Epithelial cell of proximal tubule (primary cell): ENCODE measurements at regions not wholly inside any gene's neighbourhood (a gene's known extent, or its start where the extent isn't known, plus 50 kb on each side); places are given as distances from the start of the nearest gene placed in this dataset.
A peak's percentile ranks its signal among the peaks of the same experiment; 100 is the strongest.

Experiments
- DNase-seq: peaks from one replicate; pipeline ENCODE4 v3.0.0-alpha.2; 2011; ENCODE audit warnings: low read depth
- H3K4me3 ChIP-seq: 2 replicates; pipeline ENCODE4 v1.5.1; 2011; ENCODE audit warnings: low read depth, mild to moderate bottlenecking, low read length
- TF ChIP-seq, protein P1 (sequence below): conservative IDR thresholded peaks from 2 replicates; pipeline ENCODE4 v1.5.1; 2012; ENCODE audit warnings: low read depth, mild to moderate bottlenecking, low read length

DNA sequence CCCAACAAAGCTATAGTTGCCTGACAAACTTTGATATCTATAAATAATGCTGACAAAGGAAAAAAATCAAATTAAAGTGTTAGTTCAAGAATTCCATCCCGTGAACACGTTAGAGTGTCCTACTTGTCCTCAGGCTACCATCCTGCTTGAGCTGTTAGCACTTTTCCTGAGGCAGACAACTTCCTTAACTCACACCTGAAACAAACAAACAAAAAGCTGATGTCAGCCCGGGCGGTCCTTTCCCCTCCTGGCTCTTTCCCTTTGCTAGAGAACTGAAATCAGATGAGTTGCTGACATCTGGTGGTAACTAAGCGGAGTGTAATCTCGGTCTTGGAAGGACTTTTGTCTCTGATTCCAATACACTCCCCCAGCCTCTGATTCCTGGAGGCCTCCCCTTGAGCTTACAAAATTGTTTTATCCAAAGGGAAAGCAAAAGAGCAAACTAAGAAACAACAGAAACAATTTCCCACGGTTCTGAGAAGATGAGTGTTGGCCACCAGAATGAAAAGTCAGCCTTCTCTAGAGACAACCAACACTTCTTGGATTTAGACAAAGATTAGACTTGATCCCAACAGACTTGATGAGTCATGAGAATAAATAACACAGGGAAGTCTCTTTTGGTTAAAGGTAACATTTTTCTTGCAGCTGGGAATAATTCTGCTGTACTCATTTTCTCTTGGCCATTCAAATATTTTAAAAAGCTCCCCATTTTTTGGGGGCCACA is 135.4 kb downstream of the PROX1 start:
- DNase-seq = peak; percentile 12
- TF ChIP-seq, protein P1, sequence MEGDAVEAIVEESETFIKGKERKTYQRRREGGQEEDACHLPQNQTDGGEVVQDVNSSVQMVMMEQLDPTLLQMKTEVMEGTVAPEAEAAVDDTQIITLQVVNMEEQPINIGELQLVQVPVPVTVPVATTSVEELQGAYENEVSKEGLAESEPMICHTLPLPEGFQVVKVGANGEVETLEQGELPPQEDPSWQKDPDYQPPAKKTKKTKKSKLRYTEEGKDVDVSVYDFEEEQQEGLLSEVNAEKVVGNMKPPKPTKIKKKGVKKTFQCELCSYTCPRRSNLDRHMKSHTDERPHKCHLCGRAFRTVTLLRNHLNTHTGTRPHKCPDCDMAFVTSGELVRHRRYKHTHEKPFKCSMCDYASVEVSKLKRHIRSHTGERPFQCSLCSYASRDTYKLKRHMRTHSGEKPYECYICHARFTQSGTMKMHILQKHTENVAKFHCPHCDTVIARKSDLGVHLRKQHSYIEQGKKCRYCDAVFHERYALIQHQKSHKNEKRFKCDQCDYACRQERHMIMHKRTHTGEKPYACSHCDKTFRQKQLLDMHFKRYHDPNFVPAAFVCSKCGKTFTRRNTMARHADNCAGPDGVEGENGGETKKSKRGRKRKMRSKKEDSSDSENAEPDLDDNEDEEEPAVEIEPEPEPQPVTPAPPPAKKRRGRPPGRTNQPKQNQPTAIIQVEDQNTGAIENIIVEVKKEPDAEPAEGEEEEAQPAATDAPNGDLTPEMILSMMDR = peak; percentile 76
- no peak overlapping the region for H3K4me3 ChIP-seq

DNA sequence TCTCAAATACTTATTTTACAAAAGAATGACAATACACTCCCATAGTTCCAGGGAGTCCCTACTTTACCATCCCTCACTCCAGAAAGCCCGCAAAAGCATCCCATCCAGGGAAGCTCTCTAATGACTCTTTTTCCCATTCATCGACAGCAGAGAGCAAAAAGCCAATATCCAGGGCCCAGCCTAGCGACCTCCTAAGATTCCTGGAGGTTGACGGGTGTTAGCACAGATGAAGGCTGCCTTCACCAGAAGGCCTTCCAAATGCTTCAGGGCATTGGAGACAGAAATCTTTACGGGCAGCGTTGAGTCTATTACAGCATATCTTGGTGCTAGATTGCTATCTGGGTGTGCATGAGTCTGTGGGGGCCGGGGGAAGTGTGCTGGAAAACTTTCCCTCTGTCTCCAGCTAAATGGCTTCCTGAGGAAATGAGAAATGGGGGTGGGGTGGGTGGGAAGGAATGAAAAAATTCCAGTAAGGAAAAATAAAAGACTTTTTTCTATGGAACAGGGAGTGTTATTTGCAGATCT is 136.6 kb downstream of the PROX1 start:
- DNase-seq = no peak
- no peak overlapping the region for H3K4me3 ChIP-seq
- TF ChIP-seq, protein P1 = no peak

DNA sequence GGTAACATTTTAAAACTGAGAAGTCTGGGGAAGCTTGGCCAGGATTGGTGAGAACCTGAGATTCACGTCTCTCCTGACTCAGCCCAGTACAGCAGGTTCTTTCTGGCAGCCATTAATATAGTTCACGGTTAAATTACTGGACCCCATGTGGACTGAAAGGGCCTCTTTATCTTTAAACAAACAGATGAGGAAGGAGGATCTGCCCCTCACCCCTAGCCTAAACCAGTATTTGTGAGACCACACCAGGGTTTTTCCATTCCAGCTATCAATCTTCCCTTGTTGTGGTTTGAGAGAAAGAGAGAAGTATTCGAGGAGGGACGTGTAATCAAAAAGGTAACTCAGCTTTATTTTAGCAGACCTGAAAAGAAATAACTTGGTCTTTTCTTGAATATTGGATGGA is 137.1 kb downstream of the PROX1 start:
- DNase-seq = no peak
- no peak overlapping the region for H3K4me3 ChIP-seq
- TF ChIP-seq, protein P1 = no peak

DNA sequence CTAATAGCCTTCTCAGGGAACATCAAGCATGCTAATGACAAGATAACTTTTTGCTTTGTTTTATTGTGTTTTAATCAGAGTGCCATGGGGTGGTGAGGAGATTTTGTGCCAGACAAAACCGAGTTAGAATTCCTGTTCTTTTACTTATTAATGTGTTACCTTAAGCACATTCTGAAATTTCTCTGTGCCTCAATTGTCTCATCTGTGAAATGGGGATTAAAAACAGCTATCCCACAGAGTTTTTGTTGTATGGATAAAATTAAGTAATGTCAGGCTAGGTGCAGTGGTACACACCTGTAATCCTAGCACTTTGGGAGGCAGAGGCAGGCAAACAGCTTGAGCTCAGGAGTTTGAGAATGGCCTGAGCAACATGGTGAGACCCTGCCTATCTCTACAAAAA is 138.0 kb downstream of the PROX1 start:
- TF ChIP-seq, protein P1 = no peak
- no peak for DNase-seq
- H3K4me3 ChIP-seq = no peak overlapping the region

DNA sequence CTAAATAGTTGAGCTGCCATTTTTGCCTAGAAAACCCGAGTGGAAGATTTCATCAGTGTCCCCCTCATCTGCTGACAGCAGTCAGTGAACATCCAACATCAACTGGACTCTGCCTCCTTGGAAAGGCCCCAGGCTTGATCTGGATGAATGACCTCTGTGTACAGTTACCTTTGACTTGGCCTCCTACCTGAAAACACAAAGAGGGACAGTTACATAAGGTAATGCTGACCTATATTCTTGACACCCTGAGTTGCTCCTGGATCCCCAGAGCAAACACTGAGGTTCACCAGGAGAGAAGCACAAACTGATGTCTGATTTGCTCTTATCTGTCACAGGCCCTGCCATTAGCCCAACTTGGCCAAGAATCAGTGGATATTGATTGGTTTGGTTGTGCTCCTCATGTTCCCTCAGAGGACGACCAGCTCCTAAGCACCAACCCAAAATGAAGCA is 138.9 kb downstream of the PROX1 start:
- DNase-seq = no peak
- no peak overlapping the region for H3K4me3 ChIP-seq
- TF ChIP-seq, protein P1 = no peak

DNA sequence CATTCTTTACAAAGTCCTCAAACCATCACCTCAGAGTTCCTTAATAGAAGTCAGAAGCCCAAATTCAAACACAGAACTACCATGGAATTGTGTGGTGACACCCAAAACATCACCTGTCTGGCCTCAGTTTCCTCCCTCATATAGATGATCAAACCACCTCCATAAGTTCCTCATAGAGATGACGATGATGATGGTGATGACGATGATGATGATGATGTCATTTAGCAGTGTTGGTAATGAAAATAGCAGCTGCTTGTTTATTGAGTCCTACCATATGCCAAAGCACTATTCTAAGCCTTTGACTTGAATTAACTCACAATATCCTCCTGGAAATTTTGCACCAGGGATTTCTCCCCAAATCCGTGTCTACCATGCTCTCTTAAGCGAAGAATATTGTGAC is 139.9 kb downstream of the PROX1 start:
- H3K4me3 ChIP-seq = no peak overlapping the region
- TF ChIP-seq, protein P1 = no peak
- DNase-seq = no peak

DNA sequence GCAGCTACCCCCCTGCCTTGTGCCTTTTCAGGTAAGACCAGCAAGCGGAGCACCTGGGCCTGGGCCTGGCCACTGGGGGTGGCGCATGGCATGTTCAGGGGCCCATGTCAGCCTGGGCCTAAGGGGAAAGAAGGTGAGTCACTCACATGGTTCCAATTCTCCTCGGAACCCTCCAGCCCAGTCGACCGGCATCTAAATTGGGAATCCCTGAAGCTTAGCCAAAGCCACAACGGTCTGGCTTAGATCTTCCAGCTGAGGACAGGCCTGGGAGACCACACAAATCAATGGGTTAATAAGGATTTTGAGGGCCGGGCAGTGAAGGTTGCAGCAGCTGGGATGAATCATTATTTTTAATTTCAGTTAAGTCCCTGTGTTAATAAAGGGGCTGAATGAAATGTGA is 145.1 kb upstream of the SMYD2 start:
- no peak overlapping the region for H3K4me3 ChIP-seq
- DNase-seq = no peak
- TF ChIP-seq, protein P1 = no peak
